HepG2 (cell line): ENCODE measurements at regions not wholly inside any gene's neighbourhood (a gene's known extent, or its start where the extent isn't known, plus 50 kb on each side); places are given as distances from the start of the nearest gene placed in this dataset.

Source experiments
- ATAC-seq: fragments of 200-7000 bp; cut with Tn5 transposase; 3 replicates; pipeline ENCODE4 v1.9.1; 2020; ENCODE audit warnings: mild to moderate bottlenecking, moderate library complexity
- BruUV-seq: library from RNA; stranded (reverse); fragments of 400-500 nt; replicated peaks from 2 replicates; lab custom pipeline; 2021; lab: Mats Ljungman, UMichigan
- CTCF ChIA-PET: fragments of 300-600 bp; formaldehyde crosslinking; extraction: SDS; loops from one replicate; lab custom pipeline; 2021; ENCODE audit warnings: low total read pairs, inconsistent platforms, low intra/inter-chr PET ratio; lab: Yijun Ruan, JAX
- POLR2A ChIA-PET: fragments of 350-600 bp; sonication (Branson Sonifier 250); formaldehyde crosslinking; loops from one replicate; lab custom pipeline; 2020; ENCODE audit warnings: antibody characterized with exemption, inconsistent platforms; lab: Yijun Ruan, JAX
- DNase-seq: peaks from one replicate; pipeline ENCODE4 v3.0.0-alpha.2; 2015; ENCODE audit warnings: low spot score
- FAIRE-seq: peaks from 3 replicates; lab custom pipeline; 2011; peaks lifted over from hg19 to GRCh38; lab: Jason Lieb, UNC
- H2AFZ ChIP-seq: one replicate; pipeline ENCODE4 v1.6.1; 2011; ENCODE audit warnings: low read length, inconsistent platforms
- H3K27ac ChIP-seq: fragments of 300-600 bp; 3 replicates; pipeline ENCODE4 v1.8.0; 2011; ENCODE audit warnings: mixed run types, mild to moderate bottlenecking, mixed read lengths, low read length, inconsistent platforms; ENCODE audit not compliant: insufficient read depth; ENCODE audit errors: extremely low read length
- H3K27me3 ChIP-seq, 2 experiments: fragments of 200-600 bp in 1 of 2; 2 replicates in 1 of 2; 3 replicates in 1 of 2; pipeline versions ENCODE4 v1.6.0 to v1.8.0; 2011; ENCODE audit warnings: low read length in 2 of 2, mild to moderate bottlenecking in 2 of 2, moderate library complexity in 2 of 2, inconsistent platforms in 1 of 2; ENCODE audit not compliant: insufficient read depth in 2 of 2, control insufficient read depth in 1 of 2
- H3K36me3 ChIP-seq, 2 experiments: fragments of 200-600 bp in 1 of 2; replicated peaks in 1 of 2; 2 replicates in 1 of 2; 3 replicates in 1 of 2; pipeline versions ENCODE4 v1.5.1 to v1.8.0; 2011; ENCODE audit warnings: low read length in 2 of 2, inconsistent platforms in 1 of 2; ENCODE audit not compliant: insufficient read depth in 2 of 2, control insufficient read depth in 1 of 2
- H3K4me1 ChIP-seq: 2 replicates; pipeline ENCODE4 v1.5.1; 2012; ENCODE audit warnings: low read length, inconsistent platforms; ENCODE audit not compliant: insufficient read depth
- H3K4me2 ChIP-seq: 2 replicates; pipeline ENCODE4 v1.6.0; 2011; ENCODE audit warnings: low read depth, low read length, inconsistent platforms
- H3K4me3 ChIP-seq, 3 experiments: fragments of 200-600 bp in 1 of 3; sonication (generic), shearing (Covaris generic) in 1 of 3; replicated peaks in 1 of 3; 2 replicates each; pipeline ENCODE4 v1.5.1; 2011 to 2016; ENCODE audit warnings: low read length in 3 of 3, inconsistent platforms in 2 of 3, low read depth in 2 of 3, mild to moderate bottlenecking in 2 of 3, control low read depth in 1 of 3, mixed read lengths in 1 of 3; ENCODE audit not compliant: insufficient read depth in 1 of 3
- H3K79me2 ChIP-seq: one replicate; pipeline ENCODE4 v1.6.1; 2011; ENCODE audit warnings: low read length, inconsistent platforms; ENCODE audit not compliant: insufficient read depth
- H3K9ac ChIP-seq: 2 replicates; pipeline ENCODE4 v1.6.0; 2011; ENCODE audit warnings: mild to moderate bottlenecking, low read depth, low read length, inconsistent platforms; ENCODE audit not compliant: insufficient read depth
- H3K9me3 ChIP-seq: 2 replicates; pipeline ENCODE4 v1.5.1; 2012; ENCODE audit warnings: mild to moderate bottlenecking, low read length
- H4K20me1 ChIP-seq: 2 replicates; pipeline ENCODE4 v1.6.0; 2011; ENCODE audit warnings: inconsistent platforms, mild to moderate bottlenecking, low read length, moderate library complexity; ENCODE audit not compliant: insufficient read depth
- FOSL2 ChIP-seq: sonication (generic); formaldehyde crosslinking; IDR thresholded peaks from 2 replicates; pipeline ENCODE4 v1.4.0; 2020; ENCODE audit warnings: missing genetic modification reagents
- SMC3 ChIP-seq: IDR thresholded peaks from 2 replicates; pipeline ENCODE4 v1.6.1; 2011; ENCODE audit warnings: low read length, improper control_type of control experiment
- STAG1 ChIP-seq: sonication (generic); formaldehyde crosslinking; IDR thresholded peaks from 2 replicates; pipeline ENCODE4 v1.4.0; 2020; ENCODE audit warnings: missing genetic modification reagents
- ZBTB8A ChIP-seq: sonication (generic); formaldehyde crosslinking; IDR thresholded peaks from 2 replicates; pipeline ENCODE4 v1.4.0; 2020; ENCODE audit warnings: mild to moderate bottlenecking, low read depth, missing genetic modification reagents, borderline replicate concordance
- WGBS: methylation state at CpG from one replicate; pipeline ENCODE4 v1.1.6; 2017; ENCODE audit warnings: low lambda C conversion rate; 5-methylcytosine and 5-hydroxymethylcytosine counted together
- in situ Hi-C: cut with HindIII; loops from 2 replicates; pipeline ENCODE4 v1.10.0; 2017; ENCODE audit warnings: low pct_unique_long_range_greater_than_20kb; ENCODE audit not compliant: extremely low pct_ligation_motif_present
- intact Hi-C: fragments of 100-400 bp; cut with micrococcal nuclease; formaldehyde crosslinking; loops from one replicate; pipeline ENCODE4 v1.10.0; 2022; ENCODE audit not compliant: unreplicated experiment
- TF ChIP-seq, protein P1 (sequence below): sonication (generic); formaldehyde crosslinking; IDR thresholded peaks from 2 replicates; pipeline ENCODE4 v1.4.0; 2020; ENCODE audit warnings: missing genetic modification reagents
- TF ChIP-seq, protein P2 (sequence below): sonication (generic); formaldehyde crosslinking; IDR thresholded peaks from 2 replicates; pipeline ENCODE4 v1.5.1; 2020; ENCODE audit warnings: missing genetic modification reagents, mild to moderate bottlenecking, borderline replicate concordance
- TF ChIP-seq, protein P3 (sequence below): sonication (generic); formaldehyde crosslinking; IDR thresholded peaks from 2 replicates; pipeline ENCODE4 v1.5.0; 2020; ENCODE audit warnings: mild to moderate bottlenecking, missing genetic modification reagents, moderate library complexity

DNA sequence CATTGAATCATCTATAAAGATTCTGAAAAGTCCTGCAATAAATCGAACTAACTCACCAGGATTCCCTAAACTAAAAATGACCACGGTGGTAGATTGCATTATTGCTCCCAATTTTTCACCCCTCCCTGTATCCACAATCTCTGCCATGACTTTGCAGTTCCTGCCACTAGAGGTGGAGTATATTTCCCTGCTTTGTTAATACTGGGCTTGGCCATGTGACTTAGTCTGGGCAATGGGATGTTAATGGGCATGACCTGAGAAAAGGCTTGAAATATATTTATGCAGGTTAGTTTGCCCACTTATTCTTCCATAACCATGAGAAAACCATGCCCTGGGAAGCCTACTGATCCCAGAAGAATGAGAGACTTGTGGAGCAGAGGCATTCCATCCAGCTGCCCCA, 59.1 kb downstream of the NOG start:
- FAIRE-seq (no peak), DNase-seq (no peak), ATAC-seq (no peak)
- no peak overlapping the region for H2AFZ ChIP-seq
- CTCF ChIA-PET, result no interaction called here
- H3K27me3 ChIP-seq, result no peaks in the 10 kb centered on the region
- no peaks in the 10 kb centered on the region for H4K20me1 ChIP-seq
- H3K4me1 ChIP-seq, result no peaks in the 10 kb centered on the region
- no peak overlapping the region for H3K27ac ChIP-seq
- in situ Hi-C loops (no loop called here), intact Hi-C loops (no loop called here)
- H3K36me3 ChIP-seq, result no peaks in the 10 kb centered on the region
- H3K79me2 ChIP-seq, result no peaks in the 10 kb centered on the region
- TF ChIP-seq, protein P1, sequence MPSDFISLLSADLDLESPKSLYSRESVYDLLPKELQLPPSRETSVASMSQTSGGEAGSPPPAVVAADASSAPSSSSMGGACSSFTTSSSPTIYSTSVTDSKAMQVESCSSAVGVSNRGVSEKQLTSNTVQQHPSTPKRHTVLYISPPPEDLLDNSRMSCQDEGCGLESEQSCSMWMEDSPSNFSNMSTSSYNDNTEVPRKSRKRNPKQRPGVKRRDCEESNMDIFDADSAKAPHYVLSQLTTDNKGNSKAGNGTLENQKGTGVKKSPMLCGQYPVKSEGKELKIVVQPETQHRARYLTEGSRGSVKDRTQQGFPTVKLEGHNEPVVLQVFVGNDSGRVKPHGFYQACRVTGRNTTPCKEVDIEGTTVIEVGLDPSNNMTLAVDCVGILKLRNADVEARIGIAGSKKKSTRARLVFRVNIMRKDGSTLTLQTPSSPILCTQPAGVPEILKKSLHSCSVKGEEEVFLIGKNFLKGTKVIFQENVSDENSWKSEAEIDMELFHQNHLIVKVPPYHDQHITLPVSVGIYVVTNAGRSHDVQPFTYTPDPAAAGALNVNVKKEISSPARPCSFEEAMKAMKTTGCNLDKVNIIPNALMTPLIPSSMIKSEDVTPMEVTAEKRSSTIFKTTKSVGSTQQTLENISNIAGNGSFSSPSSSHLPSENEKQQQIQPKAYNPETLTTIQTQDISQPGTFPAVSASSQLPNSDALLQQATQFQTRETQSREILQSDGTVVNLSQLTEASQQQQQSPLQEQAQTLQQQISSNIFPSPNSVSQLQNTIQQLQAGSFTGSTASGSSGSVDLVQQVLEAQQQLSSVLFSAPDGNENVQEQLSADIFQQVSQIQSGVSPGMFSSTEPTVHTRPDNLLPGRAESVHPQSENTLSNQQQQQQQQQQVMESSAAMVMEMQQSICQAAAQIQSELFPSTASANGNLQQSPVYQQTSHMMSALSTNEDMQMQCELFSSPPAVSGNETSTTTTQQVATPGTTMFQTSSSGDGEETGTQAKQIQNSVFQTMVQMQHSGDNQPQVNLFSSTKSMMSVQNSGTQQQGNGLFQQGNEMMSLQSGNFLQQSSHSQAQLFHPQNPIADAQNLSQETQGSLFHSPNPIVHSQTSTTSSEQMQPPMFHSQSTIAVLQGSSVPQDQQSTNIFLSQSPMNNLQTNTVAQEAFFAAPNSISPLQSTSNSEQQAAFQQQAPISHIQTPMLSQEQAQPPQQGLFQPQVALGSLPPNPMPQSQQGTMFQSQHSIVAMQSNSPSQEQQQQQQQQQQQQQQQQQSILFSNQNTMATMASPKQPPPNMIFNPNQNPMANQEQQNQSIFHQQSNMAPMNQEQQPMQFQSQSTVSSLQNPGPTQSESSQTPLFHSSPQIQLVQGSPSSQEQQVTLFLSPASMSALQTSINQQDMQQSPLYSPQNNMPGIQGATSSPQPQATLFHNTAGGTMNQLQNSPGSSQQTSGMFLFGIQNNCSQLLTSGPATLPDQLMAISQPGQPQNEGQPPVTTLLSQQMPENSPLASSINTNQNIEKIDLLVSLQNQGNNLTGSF (CRISPR knock-in tag), result no peak
- H3K4me2 ChIP-seq, result no peak overlapping the region
- no peaks in the 10 kb centered on the region for H3K9me3 ChIP-seq
- POLR2A ChIA-PET, result no interaction called here
- H3K4me3 ChIP-seq, result no peak overlapping the region
- WGBS, result 2% methylated on average over 2 of the region's 2 CpGs
- BruUV-seq, result no TSS peak
- no peak overlapping the region for H3K9ac ChIP-seq

DNA sequence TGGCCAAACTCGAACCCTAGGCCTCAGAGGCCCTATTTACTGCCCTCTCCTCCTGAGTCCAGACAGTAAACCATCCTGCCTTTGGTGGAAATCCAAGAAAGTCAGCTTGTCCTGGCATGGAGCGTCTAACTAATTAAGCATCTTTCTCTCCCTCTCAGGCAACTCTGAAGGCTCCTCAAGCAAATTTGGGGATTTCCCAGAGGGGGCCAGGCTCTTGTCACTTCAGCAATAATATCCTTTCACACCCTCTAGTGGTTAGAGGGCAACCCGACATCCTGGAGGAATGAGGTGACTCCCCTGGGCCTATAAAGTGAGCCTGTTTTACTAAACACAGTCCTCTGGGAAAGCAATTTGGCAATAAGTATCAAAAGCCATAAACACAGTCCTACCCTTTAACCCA, 60.4 kb downstream of the NOG start:
- Histone ChIP-seq H2AFZ (no peak overlapping the region), H3K4me3 (no peak overlapping the region), H3K27ac (no peak overlapping the region), H3K4me2 (no peak overlapping the region), H4K20me1 (no peaks in the 10 kb centered on the region), H3K79me2 (no peaks in the 10 kb centered on the region), H3K27me3 (no peaks in the 10 kb centered on the region), H3K9me3 (no peaks in the 10 kb centered on the region), H3K9ac (no peak overlapping the region), H3K4me1 (no peaks in the 10 kb centered on the region), H3K36me3 (no peaks in the 10 kb centered on the region)
- TF ChIP-seq, protein P2, sequence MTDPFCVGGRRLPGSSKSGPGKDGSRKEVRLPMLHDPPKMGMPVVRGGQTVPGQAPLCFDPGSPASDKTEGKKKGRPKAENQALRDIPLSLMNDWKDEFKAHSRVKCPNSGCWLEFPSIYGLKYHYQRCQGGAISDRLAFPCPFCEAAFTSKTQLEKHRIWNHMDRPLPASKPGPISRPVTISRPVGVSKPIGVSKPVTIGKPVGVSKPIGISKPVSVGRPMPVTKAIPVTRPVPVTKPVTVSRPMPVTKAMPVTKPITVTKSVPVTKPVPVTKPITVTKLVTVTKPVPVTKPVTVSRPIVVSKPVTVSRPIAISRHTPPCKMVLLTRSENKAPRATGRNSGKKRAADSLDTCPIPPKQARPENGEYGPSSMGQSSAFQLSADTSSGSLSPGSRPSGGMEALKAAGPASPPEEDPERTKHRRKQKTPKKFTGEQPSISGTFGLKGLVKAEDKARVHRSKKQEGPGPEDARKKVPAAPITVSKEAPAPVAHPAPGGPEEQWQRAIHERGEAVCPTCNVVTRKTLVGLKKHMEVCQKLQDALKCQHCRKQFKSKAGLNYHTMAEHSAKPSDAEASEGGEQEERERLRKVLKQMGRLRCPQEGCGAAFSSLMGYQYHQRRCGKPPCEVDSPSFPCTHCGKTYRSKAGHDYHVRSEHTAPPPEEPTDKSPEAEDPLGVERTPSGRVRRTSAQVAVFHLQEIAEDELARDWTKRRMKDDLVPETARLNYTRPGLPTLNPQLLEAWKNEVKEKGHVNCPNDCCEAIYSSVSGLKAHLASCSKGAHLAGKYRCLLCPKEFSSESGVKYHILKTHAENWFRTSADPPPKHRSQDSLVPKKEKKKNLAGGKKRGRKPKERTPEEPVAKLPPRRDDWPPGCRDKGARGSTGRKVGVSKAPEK (CRISPR knock-in tag), result no peak
- no peak for TF ChIP-seq ZBTB8A (CRISPR knock-in tag)
- peak; percentile 36; the same call in 1 of the 2 replicates for TF ChIP-seq STAG1
- TF ChIP-seq SMC3, result peak; percentile 25; the same call in 1 of the 2 replicates
- TF ChIP-seq, protein P3, sequence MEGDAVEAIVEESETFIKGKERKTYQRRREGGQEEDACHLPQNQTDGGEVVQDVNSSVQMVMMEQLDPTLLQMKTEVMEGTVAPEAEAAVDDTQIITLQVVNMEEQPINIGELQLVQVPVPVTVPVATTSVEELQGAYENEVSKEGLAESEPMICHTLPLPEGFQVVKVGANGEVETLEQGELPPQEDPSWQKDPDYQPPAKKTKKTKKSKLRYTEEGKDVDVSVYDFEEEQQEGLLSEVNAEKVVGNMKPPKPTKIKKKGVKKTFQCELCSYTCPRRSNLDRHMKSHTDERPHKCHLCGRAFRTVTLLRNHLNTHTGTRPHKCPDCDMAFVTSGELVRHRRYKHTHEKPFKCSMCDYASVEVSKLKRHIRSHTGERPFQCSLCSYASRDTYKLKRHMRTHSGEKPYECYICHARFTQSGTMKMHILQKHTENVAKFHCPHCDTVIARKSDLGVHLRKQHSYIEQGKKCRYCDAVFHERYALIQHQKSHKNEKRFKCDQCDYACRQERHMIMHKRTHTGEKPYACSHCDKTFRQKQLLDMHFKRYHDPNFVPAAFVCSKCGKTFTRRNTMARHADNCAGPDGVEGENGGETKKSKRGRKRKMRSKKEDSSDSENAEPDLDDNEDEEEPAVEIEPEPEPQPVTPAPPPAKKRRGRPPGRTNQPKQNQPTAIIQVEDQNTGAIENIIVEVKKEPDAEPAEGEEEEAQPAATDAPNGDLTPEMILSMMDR (CRISPR knock-in tag), result peak; percentile 33; the same call in 1 of the 2 replicates
- no peak for TF ChIP-seq FOSL2
- intact Hi-C loops, result loop anchor here (1.0 kb wide), 1 partner anchor 62 kb away; no protein-coding TSS in a partner anchor
- FAIRE-seq (peak; percentile 23), ATAC-seq (peak; percentile 94), DNase-seq (peak; percentile 38)
- ChIA-PET POLR2A (no interaction called here), CTCF (no interaction called here)
- in situ Hi-C loops, result no loop called here
- 30% methylated on average over 3 of the region's 3 CpGs for WGBS
- BruUV-seq, result no TSS peak
